LNCAP (cell line): ENCODE measurements at regions not wholly inside any gene's neighbourhood (a gene's known extent, or its start where the extent isn't known, plus 50 kb on each side); places are given as distances from the start of the nearest gene placed in this dataset.

Experiments
- TF ChIP-seq, protein P1 (sequence below): fragments of 450-650 bp; IDR thresholded peaks from 2 replicates; pipeline ENCODE4 v1.5.1; 2017; ENCODE audit warnings: mild to moderate bottlenecking

DNA sequence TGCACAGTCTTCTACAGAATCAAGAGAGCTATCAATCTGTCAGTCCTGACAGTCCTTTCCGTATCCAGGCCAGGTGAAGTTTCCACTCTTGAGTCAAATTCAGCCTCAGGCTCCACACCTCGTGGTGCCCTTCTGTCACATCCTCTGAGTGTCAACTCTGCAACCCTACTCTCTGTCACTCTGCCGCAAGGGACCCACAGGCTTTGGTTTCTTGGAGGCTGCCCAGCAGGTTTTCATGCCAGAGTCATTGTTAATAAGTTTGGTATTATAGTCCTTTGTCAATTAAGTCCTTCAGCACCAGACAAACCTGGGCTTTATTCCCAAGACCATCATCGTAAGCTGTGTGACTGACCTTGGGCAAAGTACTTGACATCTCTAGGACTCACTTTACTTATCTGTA lies 83.4 kb upstream of the KLHL13 start:
- TF ChIP-seq, protein P1, sequence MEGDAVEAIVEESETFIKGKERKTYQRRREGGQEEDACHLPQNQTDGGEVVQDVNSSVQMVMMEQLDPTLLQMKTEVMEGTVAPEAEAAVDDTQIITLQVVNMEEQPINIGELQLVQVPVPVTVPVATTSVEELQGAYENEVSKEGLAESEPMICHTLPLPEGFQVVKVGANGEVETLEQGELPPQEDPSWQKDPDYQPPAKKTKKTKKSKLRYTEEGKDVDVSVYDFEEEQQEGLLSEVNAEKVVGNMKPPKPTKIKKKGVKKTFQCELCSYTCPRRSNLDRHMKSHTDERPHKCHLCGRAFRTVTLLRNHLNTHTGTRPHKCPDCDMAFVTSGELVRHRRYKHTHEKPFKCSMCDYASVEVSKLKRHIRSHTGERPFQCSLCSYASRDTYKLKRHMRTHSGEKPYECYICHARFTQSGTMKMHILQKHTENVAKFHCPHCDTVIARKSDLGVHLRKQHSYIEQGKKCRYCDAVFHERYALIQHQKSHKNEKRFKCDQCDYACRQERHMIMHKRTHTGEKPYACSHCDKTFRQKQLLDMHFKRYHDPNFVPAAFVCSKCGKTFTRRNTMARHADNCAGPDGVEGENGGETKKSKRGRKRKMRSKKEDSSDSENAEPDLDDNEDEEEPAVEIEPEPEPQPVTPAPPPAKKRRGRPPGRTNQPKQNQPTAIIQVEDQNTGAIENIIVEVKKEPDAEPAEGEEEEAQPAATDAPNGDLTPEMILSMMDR = no peak

DNA sequence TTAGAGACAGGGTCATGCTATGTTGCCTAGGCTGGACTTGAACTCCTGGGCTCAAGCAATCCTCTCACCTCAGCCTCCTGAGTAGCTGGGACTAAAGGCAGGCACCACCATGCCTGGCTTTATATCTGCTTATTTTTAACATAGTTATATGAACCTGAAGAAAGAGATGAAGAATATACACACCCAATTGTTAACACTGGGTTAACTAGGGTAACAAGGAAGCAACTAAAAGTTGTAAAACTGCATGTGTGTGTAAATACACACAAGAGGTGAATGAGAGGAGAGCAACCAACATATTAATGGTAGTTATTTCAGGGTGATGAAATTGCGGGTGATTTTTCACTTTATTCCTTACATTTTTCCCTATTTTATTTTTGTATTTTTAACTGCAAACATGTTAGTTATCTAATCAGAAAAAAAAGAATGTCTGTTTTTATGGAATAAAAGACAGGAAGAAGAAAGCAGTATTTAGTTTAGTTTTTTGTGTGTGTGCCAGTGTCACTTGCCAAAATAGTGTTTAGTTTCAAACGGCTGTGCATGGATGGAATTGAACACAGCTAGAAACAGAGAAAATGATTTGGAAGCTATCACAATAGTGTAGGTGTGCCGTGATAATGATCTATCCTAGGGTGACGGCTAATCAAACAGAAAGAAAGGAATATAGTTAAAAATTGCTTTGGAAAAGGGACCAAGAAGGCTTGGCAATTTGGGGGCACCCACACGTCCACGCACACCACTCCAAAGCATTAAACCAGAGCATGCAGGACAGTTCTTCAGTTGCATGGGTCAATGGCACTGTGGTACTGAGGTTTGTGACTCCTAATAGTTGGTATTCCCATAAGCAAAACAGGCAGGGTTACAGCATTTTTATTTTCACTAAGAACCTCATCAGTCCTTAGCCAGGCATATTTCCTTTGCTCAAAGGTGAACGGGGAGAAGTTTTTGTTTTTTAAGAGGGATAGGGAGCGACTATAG lies 89.1 kb upstream of the KLHL13 start:
- TF ChIP-seq, protein P1 = no peak

DNA sequence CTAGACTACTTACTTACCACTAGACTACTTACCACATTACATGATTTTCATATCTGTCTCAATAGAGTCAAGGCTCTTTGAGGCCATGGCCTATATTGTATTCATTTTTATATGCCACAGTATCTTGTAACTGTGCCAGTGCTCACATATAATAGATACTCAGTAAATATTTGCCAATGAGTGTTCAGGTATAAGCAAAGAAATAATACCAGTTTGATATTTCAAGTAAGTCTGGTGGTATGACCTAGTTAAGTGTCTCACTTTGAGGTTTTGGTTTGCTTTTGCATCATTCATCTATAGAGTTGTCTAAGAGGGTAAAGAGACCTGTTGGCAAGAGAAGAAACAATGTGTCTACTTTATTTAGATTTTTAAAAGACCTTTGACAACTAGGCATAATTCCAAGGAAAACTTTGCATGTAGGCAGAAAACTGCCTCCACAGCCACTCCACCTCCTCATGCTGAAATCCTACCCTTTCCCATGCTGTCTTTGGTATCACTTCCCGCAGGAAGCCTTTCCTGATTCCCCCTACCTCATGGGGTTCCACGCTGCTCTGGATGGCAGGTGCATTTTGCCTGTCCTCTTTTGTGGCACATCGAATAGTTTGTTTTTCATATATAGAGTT lies 91.3 kb upstream of the KLHL13 start:
- TF ChIP-seq, protein P1 = no peak

DNA sequence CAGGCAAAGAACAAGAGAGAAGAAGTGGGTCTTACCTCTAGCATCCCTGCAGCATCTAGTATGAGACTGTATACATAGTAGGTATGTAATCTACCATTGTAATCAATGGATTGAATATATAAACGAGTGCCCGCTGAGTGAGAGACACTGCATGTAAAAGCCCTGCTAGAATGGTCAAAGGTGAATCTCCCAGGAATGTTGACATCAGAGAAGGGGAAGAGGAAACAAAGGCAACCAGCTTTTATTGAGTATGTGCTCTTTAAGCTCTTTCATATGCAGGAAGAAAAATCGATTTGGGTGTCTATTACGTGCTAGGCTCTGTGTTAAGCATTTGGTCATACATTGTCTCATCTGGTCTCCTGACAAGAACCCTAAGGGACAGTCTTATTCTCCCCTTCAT lies 91.9 kb upstream of the KLHL13 start:
- TF ChIP-seq, protein P1 = no peak

DNA sequence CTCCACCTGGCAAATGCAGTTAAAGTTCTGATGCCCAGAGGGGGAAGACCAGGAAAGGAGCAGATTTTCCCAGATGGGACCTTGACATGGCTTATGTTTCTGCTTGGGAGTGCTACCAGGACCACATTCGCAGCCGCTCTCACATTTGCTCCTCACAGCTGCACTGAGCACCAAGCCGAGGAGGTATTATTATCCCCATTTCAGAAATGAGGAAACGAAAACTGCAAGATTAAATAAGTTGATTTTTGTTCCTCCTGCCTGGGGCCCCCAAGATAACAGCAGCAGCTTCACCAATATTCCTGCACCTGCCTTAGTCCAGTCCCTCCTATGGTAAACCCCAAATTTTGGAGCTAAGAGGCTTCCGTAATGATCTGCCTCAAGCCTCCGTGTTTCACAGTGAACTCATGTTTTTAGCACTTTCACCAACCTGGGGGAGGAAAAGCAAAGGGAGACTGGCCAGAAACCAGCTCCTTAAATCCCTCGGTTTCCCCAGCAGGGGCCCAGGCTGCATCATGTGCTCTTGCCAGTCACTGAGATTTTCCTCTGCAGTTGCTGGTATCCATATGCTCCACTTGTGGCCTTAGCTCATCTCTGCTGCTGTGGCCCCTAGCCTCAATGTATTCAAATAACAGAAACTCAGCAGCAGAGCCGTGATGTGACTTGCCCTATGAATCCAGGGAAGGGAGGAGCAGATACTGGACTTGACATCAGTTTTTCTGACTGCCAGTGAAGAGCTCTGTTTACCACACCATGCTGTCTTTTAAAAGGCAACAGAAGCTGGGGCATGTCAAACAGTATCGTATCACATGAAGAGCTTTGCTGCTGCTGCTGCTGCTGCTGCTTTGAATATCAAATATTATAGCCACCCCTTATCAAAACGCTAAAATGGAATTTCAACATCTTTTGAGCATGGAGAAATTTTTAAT lies 95.5 kb upstream of the KLHL13 start:
- TF ChIP-seq, protein P1 = no peak

DNA sequence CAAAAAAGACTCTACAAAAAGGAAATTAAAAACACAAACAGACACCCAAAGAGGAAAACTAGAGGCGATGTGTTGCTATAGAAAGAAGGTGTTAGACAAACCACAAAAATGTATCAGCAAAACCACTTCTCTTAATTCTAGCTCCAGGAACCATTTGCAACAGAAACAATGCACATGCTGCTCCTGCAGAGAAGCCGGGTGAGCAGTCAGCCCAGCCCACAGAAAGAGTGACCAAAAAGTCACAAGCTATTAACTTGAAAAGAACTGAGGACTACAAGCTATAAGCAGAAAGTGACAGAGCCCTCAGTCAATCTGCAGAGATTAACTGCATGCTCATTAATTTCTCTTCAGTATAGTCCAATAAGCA lies 96.2 kb upstream of the KLHL13 start:
- TF ChIP-seq, protein P1 = no peak

DNA sequence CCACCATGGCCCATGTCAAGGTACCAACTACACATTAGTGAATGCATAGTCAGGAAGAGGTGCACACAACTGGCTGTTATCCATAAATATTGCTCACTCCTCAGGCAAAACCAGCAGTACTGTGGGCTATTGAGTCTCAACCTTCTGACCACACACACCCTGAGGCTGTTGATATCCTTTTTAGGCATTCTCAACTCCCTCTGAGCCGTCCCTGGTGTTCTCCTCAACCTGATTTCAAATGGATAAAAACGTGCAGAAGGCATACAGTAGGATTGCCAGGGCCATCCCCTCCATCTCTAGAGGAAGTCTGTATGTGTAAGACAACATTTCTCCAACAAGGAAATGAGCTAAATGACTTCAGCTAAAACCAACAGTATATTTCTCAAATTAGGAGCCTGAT lies 98.7 kb upstream of the KLHL13 start:
- TF ChIP-seq, protein P1 = no peak
